Peyer's patch (tissue), 4 donors: ENCODE measurements at regions not wholly inside any gene's neighbourhood (a gene's known extent, or its start where the extent isn't known, plus 50 kb on each side); places are given as distances from the start of the nearest gene placed in this dataset.

Experiments used
- DNase-seq, 3 donors: peaks; one replicate each; pipeline ENCODE4 v3.0.0-alpha.2; 2017 to 2019
- H3K27ac ChIP-seq, 4 donors: fragments of 200-600 bp; sonication (generic); one replicate each; pipeline ENCODE4 v1.5.1; 2016 to 2019
- H3K27me3 ChIP-seq, 2 donors: fragments of 200-600 bp; sonication (generic); one replicate each; pipeline ENCODE4 v1.5.1; 2019
- H3K36me3 ChIP-seq, 3 donors: fragments of 200-600 bp; sonication (generic); one replicate each; pipeline ENCODE4 v1.5.1; 2016 to 2019
- H3K4me1 ChIP-seq, 4 donors: fragments of 200-600 bp; sonication (generic); one replicate each; pipeline ENCODE4 v1.5.1; 2016 to 2019
- H3K4me3 ChIP-seq, 4 donors: fragments of 200-600 bp; sonication (generic); 1 replicate in 3 of 4; 2 replicates in 1 of 4; pipeline ENCODE4 v1.5.1; 2016 to 2019; ENCODE audit warnings: mild to moderate bottlenecking in 1 of 4
- H3K9me3 ChIP-seq, 4 donors: fragments of 200-600 bp; sonication (generic); one replicate each; pipeline ENCODE4 v1.5.1; 2016 to 2019; ENCODE audit warnings: mild to moderate bottlenecking in 1 of 4
- POLR2A ChIP-seq, 2 donors: fragments of 450-650 bp; IDR thresholded peaks; one replicate each; pipeline ENCODE4 v1.5.1; 2017; ENCODE audit warnings: antibody characterized with exemption in 2 of 2, mild to moderate bottlenecking in 2 of 2, moderate library complexity in 2 of 2
- TF ChIP-seq, protein P1 (sequence below), 6 experiments: fragments of 450-650 bp in 4 of 6; fragments of 200-600 bp in 2 of 6; sonication (generic) in 1 of 6; IDR thresholded peaks; one replicate each; pipeline ENCODE4 v1.5.1; 2017 to 2019; ENCODE audit warnings: antibody characterized with exemption in 6 of 6, mild to moderate bottlenecking in 3 of 6, moderate library complexity in 1 of 6

DNA sequence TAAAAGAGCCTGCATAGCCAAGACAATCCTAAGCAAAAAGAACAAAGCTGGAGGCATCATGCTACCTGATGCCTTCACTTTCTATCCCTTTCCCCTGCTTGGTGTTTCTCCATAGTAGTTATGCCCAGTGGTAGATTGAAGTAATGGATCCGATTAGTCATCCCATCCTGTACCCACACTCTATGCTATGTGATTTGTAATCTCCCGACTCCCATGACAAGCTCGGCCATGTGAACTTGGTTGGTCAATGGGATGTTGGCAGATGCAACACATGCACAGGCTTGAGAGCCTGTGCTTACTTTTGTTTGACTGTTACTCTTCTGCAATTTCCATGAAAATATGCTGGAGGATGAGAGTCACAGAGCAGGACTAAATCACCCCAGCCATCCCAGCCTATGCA, 334.9 kb upstream of the DPH6 start:
- TF ChIP-seq, protein P1, sequence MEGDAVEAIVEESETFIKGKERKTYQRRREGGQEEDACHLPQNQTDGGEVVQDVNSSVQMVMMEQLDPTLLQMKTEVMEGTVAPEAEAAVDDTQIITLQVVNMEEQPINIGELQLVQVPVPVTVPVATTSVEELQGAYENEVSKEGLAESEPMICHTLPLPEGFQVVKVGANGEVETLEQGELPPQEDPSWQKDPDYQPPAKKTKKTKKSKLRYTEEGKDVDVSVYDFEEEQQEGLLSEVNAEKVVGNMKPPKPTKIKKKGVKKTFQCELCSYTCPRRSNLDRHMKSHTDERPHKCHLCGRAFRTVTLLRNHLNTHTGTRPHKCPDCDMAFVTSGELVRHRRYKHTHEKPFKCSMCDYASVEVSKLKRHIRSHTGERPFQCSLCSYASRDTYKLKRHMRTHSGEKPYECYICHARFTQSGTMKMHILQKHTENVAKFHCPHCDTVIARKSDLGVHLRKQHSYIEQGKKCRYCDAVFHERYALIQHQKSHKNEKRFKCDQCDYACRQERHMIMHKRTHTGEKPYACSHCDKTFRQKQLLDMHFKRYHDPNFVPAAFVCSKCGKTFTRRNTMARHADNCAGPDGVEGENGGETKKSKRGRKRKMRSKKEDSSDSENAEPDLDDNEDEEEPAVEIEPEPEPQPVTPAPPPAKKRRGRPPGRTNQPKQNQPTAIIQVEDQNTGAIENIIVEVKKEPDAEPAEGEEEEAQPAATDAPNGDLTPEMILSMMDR (IDR thresholded peaks at IDR 0.05) = no peak
- Histone ChIP-seq H3K9me3 (no peaks in the 10 kb centered on the region), H3K27me3 (no peaks in the 10 kb centered on the region), H3K4me3 (no peak overlapping the region), H3K27ac (no peak overlapping the region), H3K4me1 (no peaks in the 10 kb centered on the region), H3K36me3 (no peaks in the 10 kb centered on the region)
- DNase-seq = no peak

DNA sequence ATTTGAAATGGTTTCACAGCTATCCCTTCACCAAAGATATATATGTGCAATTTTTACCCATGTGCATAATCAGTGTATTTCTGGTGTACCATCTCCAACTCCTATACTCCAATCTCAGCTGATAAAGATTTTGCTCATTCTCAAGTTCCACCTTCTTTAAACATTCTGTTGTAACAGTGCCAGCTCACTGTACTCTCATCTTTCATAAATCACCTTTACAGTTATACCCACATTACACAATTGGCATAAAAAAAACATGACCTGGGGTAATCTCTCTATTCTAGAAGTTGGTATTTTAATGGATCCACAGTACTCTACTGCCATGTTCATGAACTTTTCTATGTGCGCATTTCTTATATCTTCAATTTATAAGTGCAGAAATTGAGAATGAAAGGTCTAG, 339.9 kb upstream of the DPH6 start:
- Histone ChIP-seq H3K27ac (no peak overlapping the region), H3K4me3 (no peak overlapping the region), H3K36me3 (no peaks in the 10 kb centered on the region), H3K27me3 (no peaks in the 10 kb centered on the region), H3K4me1 (no peaks in the 10 kb centered on the region), H3K9me3 (no peaks in the 10 kb centered on the region)
- TF ChIP-seq POLR2A (IDR thresholded peaks at IDR 0.05) = no peak
- TF ChIP-seq, protein P1 (IDR thresholded peaks at IDR 0.05) = no peak
- DNase-seq = no peak

DNA sequence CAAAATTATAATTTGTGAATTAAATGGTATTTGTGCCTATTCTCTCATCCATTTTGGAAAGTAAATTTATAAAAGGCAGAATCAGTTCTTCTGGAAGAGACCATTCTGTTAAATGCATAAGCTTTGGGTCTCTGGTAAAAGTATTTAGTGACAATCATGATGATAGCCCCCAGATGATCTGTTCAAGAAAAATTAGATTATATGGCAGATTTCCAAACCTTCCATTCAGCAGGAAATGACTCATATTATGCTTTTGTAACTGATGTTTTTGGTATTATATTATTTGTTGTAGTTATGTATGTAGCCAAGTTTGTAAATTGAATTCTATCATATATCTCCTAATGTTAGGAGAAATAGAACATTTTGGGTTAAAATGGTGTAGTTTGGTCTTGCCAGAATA, 340.8 kb upstream of the DPH6 start:
- no peak for DNase-seq

DNA sequence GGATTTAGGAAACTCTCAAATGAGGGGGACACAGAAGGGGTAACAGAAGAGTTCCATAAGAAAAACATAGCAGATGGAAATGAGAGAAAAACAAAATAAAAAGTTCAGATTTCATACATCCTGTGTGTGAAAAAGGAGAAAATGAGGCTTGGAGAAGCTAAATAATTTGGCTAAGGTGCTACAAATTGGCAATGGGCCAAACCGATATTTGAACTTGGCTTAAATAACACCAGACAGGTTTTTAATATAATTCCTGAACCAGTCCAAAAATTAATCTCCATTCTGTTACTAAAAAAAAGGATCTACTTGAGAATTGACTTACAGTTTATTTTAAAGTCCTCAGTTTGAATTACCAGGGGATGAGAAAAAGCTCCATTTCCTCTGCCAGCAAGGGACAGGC, 342.9 kb upstream of the DPH6 start:
- H3K27ac ChIP-seq = no peak overlapping the region
- H3K36me3 ChIP-seq = no peaks in the 10 kb centered on the region
- no peak for TF ChIP-seq POLR2A (IDR thresholded peaks at IDR 0.05)
- TF ChIP-seq, protein P1 (IDR thresholded peaks at IDR 0.05) = no peak
- no peaks in the 10 kb centered on the region for H3K9me3 ChIP-seq
- no peaks in the 10 kb centered on the region for H3K4me1 ChIP-seq
- H3K27me3 ChIP-seq = no peaks in the 10 kb centered on the region
- H3K4me3 ChIP-seq = no peak overlapping the region
- no peak for DNase-seq

More for the DNA sequence above, 340.8 kb upstream of the DPH6 start:
- TF ChIP-seq, protein P1 (IDR thresholded peaks at IDR 0.05) = no peak
- no peak for TF ChIP-seq POLR2A (IDR thresholded peaks at IDR 0.05)
- Histone ChIP-seq H3K9me3 (no peaks in the 10 kb centered on the region), H3K4me1 (no peaks in the 10 kb centered on the region), H3K27ac (no peak overlapping the region), H3K27me3 (no peaks in the 10 kb centered on the region), H3K4me3 (no peak overlapping the region), H3K36me3 (no peaks in the 10 kb centered on the region)

DNA sequence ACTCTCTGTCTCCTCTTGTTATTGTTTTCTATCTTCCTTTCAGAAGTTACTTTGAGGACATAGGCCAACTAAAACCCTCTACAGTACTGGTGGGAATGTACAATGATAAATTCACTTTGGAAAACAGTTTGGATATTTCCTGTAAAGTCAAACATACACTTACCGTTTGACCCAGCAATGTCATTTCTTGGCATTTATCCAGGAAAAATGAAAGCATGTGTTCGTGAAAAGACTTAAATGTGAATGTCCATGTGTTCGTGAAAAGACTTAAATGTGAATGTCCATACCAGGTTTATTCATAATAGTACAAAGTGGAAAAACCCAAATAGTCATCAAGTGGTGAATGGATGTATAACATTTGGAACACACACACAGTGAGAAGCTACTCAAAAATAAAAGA, 361.5 kb upstream of the DPH6 start:
- H3K9me3 ChIP-seq = no peaks in the 10 kb centered on the region
- H3K27ac ChIP-seq = no peak overlapping the region
- no peaks in the 10 kb centered on the region for H3K36me3 ChIP-seq
- H3K27me3 ChIP-seq = no peaks in the 10 kb centered on the region
- no peak for TF ChIP-seq POLR2A (IDR thresholded peaks at IDR 0.05)
- TF ChIP-seq, protein P1 (IDR thresholded peaks at IDR 0.05) = no peak
- H3K4me3 ChIP-seq = no peak overlapping the region
- no peak for DNase-seq
- no peaks in the 10 kb centered on the region for H3K4me1 ChIP-seq

DNA sequence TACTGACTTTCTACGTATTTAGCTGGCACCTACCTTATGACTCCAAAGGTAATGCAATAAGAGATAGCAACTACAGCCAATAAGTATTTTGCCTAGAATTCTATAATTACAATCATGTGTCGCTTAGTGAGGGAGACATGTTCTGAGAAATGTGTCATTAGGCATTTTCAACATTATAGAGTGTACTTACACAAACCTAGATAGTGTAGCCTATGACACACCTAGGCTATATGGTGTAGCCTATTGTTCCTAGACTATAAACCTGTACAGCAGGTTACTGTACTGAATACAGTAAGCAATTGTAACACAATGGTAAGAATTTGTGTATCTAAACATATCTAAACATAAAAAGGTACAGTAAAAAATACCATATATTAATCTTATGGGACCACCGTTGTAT, 363.4 kb upstream of the DPH6 start:
- TF ChIP-seq, protein P1 (IDR thresholded peaks at IDR 0.05) = no peak
- TF ChIP-seq POLR2A (IDR thresholded peaks at IDR 0.05) = no peak
- Histone ChIP-seq H3K36me3 (no peaks in the 10 kb centered on the region), H3K4me1 (no peaks in the 10 kb centered on the region), H3K4me3 (no peak overlapping the region), H3K27ac (no peak overlapping the region), H3K27me3 (no peaks in the 10 kb centered on the region), H3K9me3 (no peaks in the 10 kb centered on the region)
- DNase-seq = no peak
